GM11168 (cell line): ENCODE measurements at regions not wholly inside any gene's neighbourhood (a gene's known extent, or its start where the extent isn't known, plus 50 kb on each side); places are given as distances from the start of the nearest gene placed in this dataset.

Experiments
- in situ Hi-C: fragments of 300-500 bp; cut with MboI; formaldehyde crosslinking; loops from one replicate; pipeline ENCODE4 v1.12.0; 2022; ENCODE audit warnings: low sequenced_read_pairs; ENCODE audit not compliant: unreplicated experiment

DNA sequence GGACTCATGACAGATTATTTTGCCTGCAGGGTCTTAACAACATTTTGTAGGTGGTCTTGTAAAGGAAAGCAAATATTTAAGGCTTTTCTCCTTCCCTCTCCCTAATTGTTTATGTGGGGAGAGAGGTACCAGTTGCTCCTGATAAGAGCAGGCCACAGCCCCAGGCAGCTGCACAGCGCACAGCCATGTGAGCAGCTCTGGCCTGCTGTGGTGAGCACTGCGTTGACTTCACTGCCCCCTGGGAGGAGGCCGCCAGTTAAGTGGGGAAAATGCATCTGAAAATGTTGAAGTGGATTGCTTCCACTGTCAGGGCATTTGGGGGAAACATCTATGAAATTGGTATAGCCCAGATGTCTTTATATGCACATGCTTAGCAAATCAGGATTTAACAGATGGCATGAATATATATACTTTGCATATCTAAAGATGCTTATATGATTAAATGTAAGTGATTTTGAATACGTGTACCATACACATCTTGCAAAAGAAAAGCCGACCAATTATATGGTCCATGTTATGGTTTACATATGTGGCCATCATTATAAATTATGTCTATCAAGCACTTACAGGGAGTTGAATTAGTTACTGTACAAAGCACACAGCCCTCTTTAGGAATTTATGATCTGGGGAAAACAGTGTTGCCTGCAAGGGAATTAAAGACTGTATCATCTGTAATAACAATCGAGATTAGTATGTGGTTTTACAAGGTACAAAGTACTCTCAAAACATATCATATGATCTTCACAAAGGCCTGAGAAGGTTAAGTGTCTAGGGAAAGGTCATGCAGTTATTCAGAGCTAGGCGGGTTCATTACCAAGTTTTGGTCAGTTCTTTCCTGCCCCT is 132.1 kb downstream of the RHOU start:
- in situ Hi-C loops, result no loop called here

GRCh38 chr1:228867951-228868730 is 132.9 kb downstream of the RHOU start:
- in situ Hi-C loops, result no loop called here

- in situ Hi-C loops, result no loop called here
These were observed 133.4 kb downstream of the RHOU start for GRCh38 chr1:228868731-228869024.

DNA sequence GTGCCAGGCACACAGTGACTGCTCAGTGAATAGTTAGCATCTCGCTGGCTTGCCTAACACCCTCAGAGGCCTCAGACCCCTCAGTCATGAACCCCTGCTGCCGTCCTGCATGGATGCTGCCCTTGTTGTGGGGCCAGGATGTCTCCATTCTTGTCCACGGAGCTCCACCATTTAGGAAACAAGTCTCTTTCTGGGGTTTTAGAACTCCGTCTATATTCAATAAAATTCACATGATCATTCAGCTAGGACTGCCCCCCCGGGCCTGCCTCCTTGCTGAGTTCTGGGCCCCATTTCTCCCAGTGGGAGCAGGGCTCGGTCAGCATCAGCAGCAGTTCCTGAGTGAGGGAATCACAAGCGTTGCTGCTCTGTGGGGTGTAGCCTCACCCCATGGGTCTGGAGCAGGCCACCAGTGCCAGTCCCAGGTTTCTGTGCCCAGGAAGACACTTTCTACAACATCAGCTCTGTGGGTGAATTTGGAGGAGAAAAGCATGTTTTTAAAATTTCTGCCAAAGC is 134.1 kb downstream of the RHOU start:
- in situ Hi-C loops, result no loop called here

DNA sequence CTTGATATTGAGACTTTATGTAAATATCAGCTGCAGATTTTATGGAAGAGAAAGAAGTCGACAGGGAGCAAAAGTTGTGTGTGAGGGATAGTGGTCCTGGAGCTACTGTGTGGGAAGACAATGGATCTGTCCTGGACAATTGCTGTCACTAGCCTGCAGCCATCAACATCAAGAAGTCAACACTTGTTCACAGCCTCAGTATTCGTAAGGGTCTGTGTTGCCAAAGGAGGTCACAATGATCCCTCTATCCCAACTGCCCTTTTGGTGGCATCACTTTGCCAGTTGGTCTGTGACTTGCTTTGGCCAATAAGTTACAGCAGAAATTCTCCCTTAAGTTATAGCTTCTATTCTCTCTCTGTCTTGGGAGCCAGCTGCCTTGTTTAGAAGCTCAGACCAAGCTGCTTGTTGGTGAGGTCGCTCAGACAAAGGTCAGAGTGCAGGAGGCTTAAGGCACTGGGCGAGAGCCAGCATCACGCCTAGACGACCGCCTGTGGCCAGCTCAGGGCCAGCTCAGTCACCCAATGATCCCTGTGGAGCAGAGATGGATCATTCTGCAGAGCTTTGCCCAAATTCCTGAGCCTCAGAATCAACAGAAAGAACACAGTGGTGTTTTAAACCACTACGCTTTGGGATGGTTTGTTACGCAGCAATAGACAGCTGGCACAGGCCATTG is 134.9 kb downstream of the RHOU start:
- in situ Hi-C loops, result no loop called here

DNA sequence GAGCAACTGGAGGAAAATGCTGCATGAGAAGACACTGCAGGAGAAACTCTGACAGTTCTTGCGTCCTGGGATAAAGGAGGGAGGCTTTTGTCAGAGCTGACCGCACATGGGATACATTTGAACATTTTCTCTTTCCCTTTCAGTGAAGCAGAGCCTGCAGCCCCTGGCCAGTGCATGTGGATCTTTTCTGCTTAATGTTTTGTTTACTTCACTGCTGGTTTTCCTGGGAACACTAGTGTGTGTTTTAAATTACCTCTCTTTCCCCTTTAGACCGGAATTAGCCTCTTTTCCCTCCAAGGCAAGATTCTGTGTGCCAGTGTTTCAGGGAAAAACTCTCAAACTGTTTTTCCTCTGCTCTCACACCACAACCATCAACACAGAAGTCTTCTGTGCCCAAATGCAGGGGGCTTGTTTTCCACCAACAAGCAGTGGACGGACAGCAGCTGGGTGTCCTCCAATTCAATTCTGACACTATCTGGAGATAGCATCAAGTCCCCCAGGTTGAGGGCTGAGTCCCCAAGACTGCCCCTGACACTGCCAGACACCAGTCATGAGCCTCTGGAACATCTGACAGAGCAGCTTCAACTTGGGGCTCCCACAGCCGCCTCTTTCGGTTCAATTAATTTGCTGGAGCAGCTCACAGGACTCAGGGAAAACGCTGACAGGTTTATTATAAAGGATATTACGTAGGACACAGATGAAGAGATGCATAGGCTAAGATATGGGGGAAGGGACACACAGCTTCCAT is 136.2 kb downstream of the RHOU start:
- in situ Hi-C loops, result no loop called here

- in situ Hi-C loops, result no loop called here
These were observed 136.8 kb downstream of the RHOU start for GRCh38 chr1:228872080-228872479.

DNA sequence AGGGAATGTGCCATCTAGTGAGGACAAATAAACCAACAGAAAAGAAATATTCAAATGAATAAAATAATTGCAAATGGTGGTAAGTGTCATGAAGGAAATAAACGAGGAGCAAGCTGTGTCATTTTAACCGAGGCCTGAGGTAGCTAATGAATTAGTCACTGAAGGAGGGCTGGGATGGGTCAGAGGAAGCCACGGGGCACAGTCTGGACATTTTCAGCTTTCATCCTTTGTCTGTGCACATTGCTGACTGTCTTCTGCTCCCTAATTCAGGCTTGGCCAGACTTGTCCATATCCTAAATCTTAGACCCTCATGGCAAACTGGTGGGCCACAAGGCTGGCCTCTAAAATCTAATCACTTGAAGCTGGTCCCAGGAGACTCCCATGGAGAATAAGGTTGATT is 138.4 kb downstream of the RHOU start:
- in situ Hi-C loops, result no loop called here

- in situ Hi-C loops, result no loop called here
These were observed 140.5 kb downstream of the RHOU start for GRCh38 chr1:228875741-228876140.

GRCh38 chr1:228876187-228876586 is 140.9 kb downstream of the RHOU start:
- in situ Hi-C loops, result no loop called here

- in situ Hi-C loops, result no loop called here
These were observed 143.9 kb downstream of the RHOU start for GRCh38 chr1:228879164-228879563.

DNA sequence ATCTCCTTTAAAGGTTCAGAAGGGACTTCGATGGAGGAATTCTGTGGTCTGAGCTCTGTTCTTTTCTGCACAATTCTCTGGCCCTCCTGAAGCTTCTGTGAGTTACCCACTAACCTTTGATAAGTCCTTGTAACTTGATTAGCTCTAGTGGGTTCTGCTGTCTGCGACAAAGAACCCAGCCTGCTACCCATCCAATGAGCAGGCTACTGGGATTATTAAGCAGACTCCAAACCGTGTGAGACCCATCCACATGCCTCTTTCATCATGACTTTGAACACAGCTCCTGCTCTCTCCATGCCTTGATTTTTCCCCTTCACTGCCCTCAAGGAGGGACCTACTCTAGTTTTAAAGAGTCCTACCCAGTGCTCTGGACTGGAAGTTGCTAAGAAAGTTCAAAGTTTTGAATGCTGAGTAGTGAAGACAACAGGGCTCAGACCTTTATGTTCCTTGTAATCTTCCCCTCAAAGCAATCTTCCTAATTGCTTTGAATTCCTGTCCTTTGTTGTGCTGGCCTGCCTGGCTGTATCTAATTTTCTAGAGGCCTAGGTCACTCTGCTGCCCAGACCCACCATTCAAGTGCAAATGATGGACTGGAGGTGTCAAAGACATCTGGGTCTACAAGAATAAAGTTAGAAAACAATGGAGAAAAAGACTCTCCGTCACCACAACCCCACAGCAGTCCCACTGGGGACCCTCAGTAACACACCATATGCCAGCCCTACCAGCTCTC is 146.9 kb downstream of the RHOU start:
- in situ Hi-C loops, result no loop called here

GRCh38 chr1:228882771-228883450 is 147.6 kb downstream of the RHOU start:
- in situ Hi-C loops, result no loop called here

DNA sequence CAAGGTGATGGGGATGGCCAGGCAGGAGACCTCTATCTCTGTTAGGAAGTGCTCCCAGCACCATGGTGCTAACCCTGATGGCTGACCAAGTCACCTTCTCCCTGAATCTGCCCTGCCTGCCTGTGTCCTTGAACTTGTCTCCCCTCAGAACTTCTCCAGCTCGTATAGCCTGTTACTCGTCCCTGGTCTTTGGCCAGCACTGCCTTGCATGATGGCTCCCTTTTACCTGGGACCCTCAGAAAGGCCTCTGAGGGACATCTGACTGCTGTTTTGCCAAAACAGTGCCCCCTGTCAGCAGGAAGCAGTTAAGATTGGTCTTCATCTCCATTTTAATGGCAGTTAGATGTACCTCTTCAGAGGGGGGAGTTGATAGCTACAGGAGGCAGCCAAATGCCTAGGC is 148.3 kb downstream of the RHOU start:
- in situ Hi-C loops, result no loop called here

- in situ Hi-C loops, result no loop called here
These were observed 148.9 kb downstream of the RHOU start for GRCh38 chr1:228884196-228884595.

- in situ Hi-C loops, result no loop called here
These were observed 149.6 kb downstream of the RHOU start for GRCh38 chr1:228884615-228885566.

- in situ Hi-C loops, result no loop called here
These were observed 150.6 kb downstream of the RHOU start for GRCh38 chr1:228885845-228886244.

- in situ Hi-C loops, result no loop called here
These were observed 151.8 kb downstream of the RHOU start for GRCh38 chr1:228887101-228887500.
